ENCODE measurements at regions not wholly inside any gene's neighbourhood (a gene's known extent, or its start where the extent isn't known, plus 50 kb on each side); places are given as distances from the start of the nearest gene placed in this dataset.

- H3K27ac ChIP-seq = peak overlapping the region; percentile 16 to 62; a peak in 3 of 6 replicates
- no peak overlapping the region for H3K4me2 ChIP-seq
- H3K4me3 ChIP-seq = no peak overlapping the region
- peak; percentile 39 for FAIRE-seq
- WGBS (ENCODE audit: missing lambda C conversion rate) = 81% methylated on average over 2 of the region's 2 CpGs
- ATAC-seq = no peak
- ChIA-PET POLR2A (no interaction called here), CTCF (no interaction called here)
- TF ChIP-seq CHD4 (IDR thresholded peaks at IDR 0.05; ENCODE audit: borderline replicate concordance) (no peak), ELK1 (IDR thresholded peaks at IDR 0.05; ENCODE audit: low read depth, low read length) (no peak)
- peaks cover 11% of the 10 kb centered on the region for H3K4me1 ChIP-seq
- H3K9me3 ChIP-seq = no peaks in the 10 kb centered on the region
- no peak for DNase-seq (ENCODE audit: low read depth in 1 of 2, low spot score in 1 of 2)
These were observed 307.0 kb downstream of the GATA3 start for GRCh38 chr10:8361510-8361844.

GRCh38 chr10:8365935-8366911 lies 311.7 kb downstream of the GATA3 start:
- peak; percentile 95 for FAIRE-seq
- DNase-seq (ENCODE audit: low read depth in 1 of 2, low spot score in 1 of 2) = peak; percentile 80 to 99
- H3K4me2 ChIP-seq = peak overlapping the region; percentile 80
- ATAC-seq = peak; percentile 95 to 99
- ChIA-PET POLR2A (interaction anchor here (0.6 to 1.7 kb wide), 7 partner anchors 26 to 1525 kb away, joined by 3 to 8 read pairs (median 5); partner anchors contain the start of gene TAF3), CTCF (interaction anchor here (0.6 to 1.6 kb wide), 3 partner anchors 24 to 47 kb away, joined by 3 read pairs; no protein-coding TSS in a partner anchor)
- under 1% methylated on average over 17 of the region's 19 CpGs for WGBS (ENCODE audit: missing lambda C conversion rate)
- H3K4me3 ChIP-seq = peak overlapping the region; percentile 25
- H3K4me1 ChIP-seq = peaks cover 23% of the 10 kb centered on the region
- H3K9me3 ChIP-seq = 0 out of 3 replicates have a peak, but pooled peaks cover 6% of the 10 kb centered on the region
- peak overlapping the region; percentile 87 to 95 for H3K27ac ChIP-seq
- peak; percentile 96 for TF ChIP-seq JUNB (IDR thresholded peaks at IDR 0.05)
- TF ChIP-seq FOXS1 (CRISPR knock-in tag; IDR thresholded peaks at IDR 0.05) = peak; percentile 47; the same call in 1 of the 2 replicates
- no peak for TF ChIP-seq HEYL (CRISPR knock-in tag; IDR thresholded peaks at IDR 0.05)
- no peak for TF ChIP-seq RCOR1 (IDR thresholded peaks at IDR 0.05; ENCODE audit: low read depth, low read length)
- 0 out of 2 replicates have a peak, but pooled peaks have one; percentile 72 for TF ChIP-seq EHF (CRISPR knock-in tag; IDR thresholded peaks at IDR 0.05)
- TF ChIP-seq EHMT2 (IDR thresholded peaks at IDR 0.05; ENCODE audit: low read depth) = no peak
- no peak for TF ChIP-seq ELK1 (IDR thresholded peaks at IDR 0.05; ENCODE audit: low read depth, low read length)
- TF ChIP-seq HOXB13 (CRISPR knock-in tag; IDR thresholded peaks at IDR 0.05; ENCODE audit: low read depth) = peak; percentile 69; the same call in 1 of the 2 replicates
- peak; percentile 96 for TF ChIP-seq ZFP36 (IDR thresholded peaks at IDR 0.05; ENCODE audit: borderline replicate concordance, partially characterized antibody)
- TF ChIP-seq POLR2A (IDR thresholded peaks at IDR 0.05; ENCODE audit: low read length) = no peak
- no peak for TF ChIP-seq HOXB5 (CRISPR knock-in tag; IDR thresholded peaks at IDR 0.05)
- no peak for TF ChIP-seq USF2 (IDR thresholded peaks at IDR 0.05)
- TF ChIP-seq TP53 (CRISPR knock-in tag; IDR thresholded peaks at IDR 0.05) = 0 out of 2 replicates have a peak, but pooled peaks have one; percentile 17
- peak; percentile 91 to 96; a peak in 4 of 5 replicates for TF ChIP-seq EP300 (IDR thresholded peaks at IDR 0.05)
- no peak for TF ChIP-seq NFE2L2 (conservative IDR thresholded peaks at IDR 0.05; ENCODE audit: low read length)
- no peak for TF ChIP-seq PHF8 (IDR thresholded peaks at IDR 0.05; ENCODE audit: borderline replicate concordance, low read depth)
- TF ChIP-seq KDM5A (IDR thresholded peaks at IDR 0.05) = no peak
- TF ChIP-seq POLR2AphosphoS2 (conservative IDR thresholded peaks at IDR 0.05; ENCODE audit: low read length) = no peak
- no peak for TF ChIP-seq MAZ (IDR thresholded peaks at IDR 0.05; ENCODE audit: borderline replicate concordance, low read depth, low read length)
- TF ChIP-seq JUN (IDR thresholded peaks at IDR 0.05) = peak; percentile 95 to 96; a peak in 4 of 5 replicates
- TF ChIP-seq PBX3 (IDR thresholded peaks at IDR 0.05) = peak; percentile 62
- 0 out of 2 replicates have a peak, but pooled peaks have one; percentile 12 for TF ChIP-seq HDAC2 (IDR thresholded peaks at IDR 0.05)
- no peak for TF ChIP-seq RNF2 (IDR thresholded peaks at IDR 0.05; ENCODE audit: borderline replicate concordance, low read depth)
- TF ChIP-seq, protein P1, sequence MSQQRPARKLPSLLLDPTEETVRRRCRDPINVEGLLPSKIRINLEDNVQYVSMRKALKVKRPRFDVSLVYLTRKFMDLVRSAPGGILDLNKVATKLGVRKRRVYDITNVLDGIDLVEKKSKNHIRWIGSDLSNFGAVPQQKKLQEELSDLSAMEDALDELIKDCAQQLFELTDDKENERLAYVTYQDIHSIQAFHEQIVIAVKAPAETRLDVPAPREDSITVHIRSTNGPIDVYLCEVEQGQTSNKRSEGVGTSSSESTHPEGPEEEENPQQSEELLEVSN (IDR thresholded peaks at IDR 0.05; ENCODE audit: borderline replicate concordance, low read depth) = peak; percentile 74; the same call in 1 of the 2 replicates
- no peak for TF ChIP-seq CBX2 (IDR thresholded peaks at IDR 0.05; ENCODE audit: borderline replicate concordance, low read depth)
- peak; percentile 83 to 91 for TF ChIP-seq CEBPB (IDR thresholded peaks at IDR 0.05)
- no peak for TF ChIP-seq MAFK (IDR thresholded peaks at IDR 0.05; ENCODE audit: partially characterized antibody)
- no peak for TF ChIP-seq NR3C1 (IDR thresholded peaks at IDR 0.05)
- TF ChIP-seq SREBF2 (IDR thresholded peaks at IDR 0.05) = no peak
- TF ChIP-seq BCL3 (IDR thresholded peaks at IDR 0.05) = peak; percentile 96
